SK-N-SH treated with all-trans-retinoic acid at 6 μM for 48 hours (cell line): ENCODE measurements at regions not wholly inside any gene's neighbourhood (a gene's known extent, or its start where the extent isn't known, plus 50 kb on each side); places are given as distances from the start of the nearest gene placed in this dataset.

Experiments
- ATAC-seq: fragments of 200-7000 bp; cut with Tn5 transposase; 3 replicates; pipeline ENCODE4 v1.9.1; 2020; ENCODE audit warnings: mild to moderate bottlenecking, moderate library complexity
- ARNTL ChIP-seq: fragments of 450-650 bp; formaldehyde crosslinking; IDR thresholded peaks from 2 replicates; pipeline ENCODE4 v1.5.0; 2020; ENCODE audit warnings: low read depth, mild to moderate bottlenecking, moderate library complexity, borderline replicate concordance
- BACH2 ChIP-seq: fragments of 250-450 bp; sonication (Bioruptor Pico); IDR thresholded peaks from 2 replicates; pipeline ENCODE4 v1.9.0; 2021; ENCODE audit warnings: mild to moderate bottlenecking, borderline replicate concordance
- CREB5 ChIP-seq: fragments of 250-450 bp; sonication (Bioruptor Pico); IDR thresholded peaks from 2 replicates; pipeline ENCODE4 v1.5.1; 2020; ENCODE audit warnings: low read depth, mild to moderate bottlenecking, moderate library complexity
- CSDC2 ChIP-seq: fragments of 250-450 bp; sonication (Bioruptor Pico); IDR thresholded peaks from 2 replicates; pipeline ENCODE4 v1.5.0; 2020; ENCODE audit warnings: mild to moderate bottlenecking, moderate library complexity
- CSRNP3 ChIP-seq: fragments of 250-450 bp; sonication (Bioruptor Pico); IDR thresholded peaks from 2 replicates; pipeline ENCODE4 v1.5.1; 2021; ENCODE audit warnings: mild to moderate bottlenecking, moderate library complexity
- ESRRG ChIP-seq: fragments of 250-450 bp; sonication (Bioruptor Pico); IDR thresholded peaks from 2 replicates; pipeline ENCODE4 v1.6.1; 2021; ENCODE audit warnings: mild to moderate bottlenecking
- GLIS3 ChIP-seq: fragments of 250-450 bp; sonication (Bioruptor Pico); IDR thresholded peaks from 2 replicates; pipeline ENCODE4 v1.5.0; 2020; ENCODE audit warnings: mild to moderate bottlenecking, moderate library complexity
- ISL1 ChIP-seq: fragments of 250-450 bp; sonication (Bioruptor Pico); IDR thresholded peaks from 2 replicates; pipeline ENCODE4 v2.1.2; 2022; ENCODE audit warnings: mild to moderate bottlenecking, moderate library complexity
- OSR1 ChIP-seq: fragments of 250-450 bp; sonication (Bioruptor Pico); IDR thresholded peaks from 2 replicates; pipeline ENCODE4 v1.8.0; 2022; ENCODE audit warnings: moderate library complexity, mild to moderate bottlenecking, inconsistent platforms
- PATZ1 ChIP-seq: fragments of 250-450 bp; sonication (Bioruptor Pico); IDR thresholded peaks from 2 replicates; pipeline ENCODE4 v1.8.0; 2020; ENCODE audit warnings: mild to moderate bottlenecking, moderate library complexity, borderline replicate concordance
- POU6F1 ChIP-seq: fragments of 250-450 bp; sonication (Bioruptor Pico); IDR thresholded peaks from 2 replicates; pipeline ENCODE4 v1.8.0; 2021; ENCODE audit warnings: low read depth, mild to moderate bottlenecking, moderate library complexity, borderline replicate concordance
- PPARA ChIP-seq: fragments of 250-450 bp; sonication (Bioruptor Pico); IDR thresholded peaks from 2 replicates; pipeline ENCODE4 v1.5.0; 2020; ENCODE audit warnings: mild to moderate bottlenecking, borderline replicate concordance
- RARB ChIP-seq: fragments of 250-450 bp; sonication (Bioruptor Pico); IDR thresholded peaks from 2 replicates; pipeline ENCODE4 v1.8.0; 2021; ENCODE audit warnings: mild to moderate bottlenecking, moderate library complexity
- SNAI2 ChIP-seq: fragments of 250-450 bp; sonication (Bioruptor Pico); IDR thresholded peaks from 2 replicates; pipeline ENCODE4 v1.5.0; 2020; ENCODE audit warnings: mild to moderate bottlenecking, moderate library complexity
- TCF4 ChIP-seq: fragments of 250-450 bp; sonication (Bioruptor Pico); IDR thresholded peaks from 2 replicates; pipeline ENCODE4 v1.8.0; 2021; ENCODE audit warnings: mild to moderate bottlenecking, moderate library complexity, borderline replicate concordance
- TOX ChIP-seq: fragments of 250-450 bp; sonication (Bioruptor Pico); IDR thresholded peaks from 2 replicates; pipeline ENCODE4 v1.8.0; 2021; ENCODE audit warnings: mild to moderate bottlenecking, moderate library complexity, borderline replicate concordance
- ZC3H10 ChIP-seq: fragments of 250-450 bp; sonication (Bioruptor Pico); IDR thresholded peaks from 2 replicates; pipeline ENCODE4 v1.5.1; 2021; ENCODE audit warnings: mild to moderate bottlenecking, moderate library complexity
- ZFP3 ChIP-seq: fragments of 250-450 bp; sonication (Bioruptor Pico); IDR thresholded peaks from 2 replicates; pipeline ENCODE4 v1.5.0; 2020; ENCODE audit warnings: mild to moderate bottlenecking, moderate library complexity
- ZNF565 ChIP-seq: fragments of 450-650 bp; formaldehyde crosslinking; conservative IDR thresholded peaks from 2 replicates; pipeline ENCODE4 v1.5.0; 2020; ENCODE audit warnings: low read depth, mild to moderate bottlenecking, moderate library complexity
- ZNF70 ChIP-seq: fragments of 450-650 bp; formaldehyde crosslinking; IDR thresholded peaks from 2 replicates; pipeline ENCODE4 v1.5.0; 2020; ENCODE audit warnings: mild to moderate bottlenecking, moderate library complexity
- ZNF8 ChIP-seq: fragments of 450-650 bp; formaldehyde crosslinking; IDR thresholded peaks from 2 replicates; pipeline ENCODE4 v1.5.0; 2020; ENCODE audit warnings: mild to moderate bottlenecking, moderate library complexity

GRCh38 chr1:105678334-105678733, 1378.1 kb upstream of the PRMT6 start:
- ATAC-seq: no peak
- TF ChIP-seq CREB5 (CRISPR knock-in tag) (no peak), OSR1 (no peak), TCF4 (no peak), POU6F1 (no peak), ARNTL (no peak), GLIS3 (CRISPR knock-in tag) (no peak), CSRNP3 (CRISPR knock-in tag) (no peak), CSDC2 (no peak), PATZ1 (CRISPR knock-in tag) (no peak), BACH2 (CRISPR knock-in tag) (no peak), TOX (CRISPR knock-in tag) (no peak), ZNF70 (CRISPR knock-in tag) (no peak), PPARA (CRISPR knock-in tag) (no peak), ZNF565 (CRISPR knock-in tag) (no peak), ZFP3 (CRISPR knock-in tag) (no peak), SNAI2 (CRISPR knock-in tag) (no peak), RARB (no peak), ESRRG (CRISPR knock-in tag) (no peak)

- ATAC-seq: no peak
- TF ChIP-seq PPARA (CRISPR knock-in tag): no peak
- no peak for TF ChIP-seq CSRNP3 (CRISPR knock-in tag)
- TF ChIP-seq OSR1: no peak
- no peak for TF ChIP-seq ARNTL
- TF ChIP-seq TOX (CRISPR knock-in tag): no peak
- TF ChIP-seq TCF4: no peak
- no peak for TF ChIP-seq ZNF70 (CRISPR knock-in tag)
- no peak for TF ChIP-seq RARB
These were observed 1371.8 kb upstream of the PRMT6 start for GRCh38 chr1:105684714-105685113.

GRCh38 chr1:105686026-105686425, 1370.4 kb upstream of the PRMT6 start:
- TF ChIP-seq RARB: no peak
- TF ChIP-seq TOX (CRISPR knock-in tag): no peak
- TF ChIP-seq ESRRG (CRISPR knock-in tag): no peak
- TF ChIP-seq CSDC2: no peak
- no peak for TF ChIP-seq ISL1
- TF ChIP-seq TCF4: no peak
- TF ChIP-seq ZNF70 (CRISPR knock-in tag): no peak
- ATAC-seq: no peak

GRCh38 chr1:105686874-105687690, 1369.4 kb upstream of the PRMT6 start:
- TF ChIP-seq BACH2 (CRISPR knock-in tag): no peak
- TF ChIP-seq ARNTL: no peak
- TF ChIP-seq ZNF8: no peak
- TF ChIP-seq ZFP3 (CRISPR knock-in tag): no peak
- no peak for TF ChIP-seq POU6F1
- no peak for TF ChIP-seq OSR1
- no peak for TF ChIP-seq RARB
- no peak for TF ChIP-seq ZC3H10
- no peak for TF ChIP-seq ZNF70 (CRISPR knock-in tag)
- TF ChIP-seq ISL1: no peak
- no peak for TF ChIP-seq TOX (CRISPR knock-in tag)
- TF ChIP-seq PATZ1 (CRISPR knock-in tag): no peak
- TF ChIP-seq PPARA (CRISPR knock-in tag): no peak
- no peak for ATAC-seq
